Mesothelial cell of epicardium (in vitro differentiated cells): ENCODE measurements at regions not wholly inside any gene's neighbourhood (a gene's known extent, or its start where the extent isn't known, plus 50 kb on each side); places are given as distances from the start of the nearest gene placed in this dataset.

Source experiments
- DNase-seq, 2 experiments: peaks; one replicate each; pipeline ENCODE4 v3.0.0; 2021; ENCODE audit warnings: low spot score in 2 of 2; ENCODE audit not compliant: unreplicated experiment in 2 of 2
- H3K27ac Mint-ChIP-seq: 2 replicates; pipeline ENCODE4 v1.8.0; 2021; ENCODE audit warnings: mixed read lengths
- H3K27me3 Mint-ChIP-seq: 2 replicates; pipeline ENCODE4 v1.8.0; 2021; ENCODE audit warnings: low read depth, mixed read lengths
- H3K36me3 Mint-ChIP-seq: 2 replicates; pipeline ENCODE4 v1.8.0; 2021; ENCODE audit warnings: mixed read lengths
- H3K4me1 Mint-ChIP-seq: 2 replicates; pipeline ENCODE4 v1.8.0; 2021; ENCODE audit warnings: mixed read lengths
- H3K4me3 Mint-ChIP-seq: 2 replicates; pipeline ENCODE4 v1.8.0; 2021; ENCODE audit warnings: mild to moderate bottlenecking, moderate library complexity, mixed read lengths
- H3K9me3 Mint-ChIP-seq: 2 replicates; pipeline ENCODE4 v1.8.0; 2021; ENCODE audit warnings: mixed read lengths
- CTCF ChIP-seq: fragments of 200-600 bp; sonication (generic); IDR thresholded peaks from one replicate; pipeline ENCODE4 v1.5.0; 2021; ENCODE audit warnings: antibody characterized with exemption; ENCODE audit not compliant: unreplicated experiment

DNA sequence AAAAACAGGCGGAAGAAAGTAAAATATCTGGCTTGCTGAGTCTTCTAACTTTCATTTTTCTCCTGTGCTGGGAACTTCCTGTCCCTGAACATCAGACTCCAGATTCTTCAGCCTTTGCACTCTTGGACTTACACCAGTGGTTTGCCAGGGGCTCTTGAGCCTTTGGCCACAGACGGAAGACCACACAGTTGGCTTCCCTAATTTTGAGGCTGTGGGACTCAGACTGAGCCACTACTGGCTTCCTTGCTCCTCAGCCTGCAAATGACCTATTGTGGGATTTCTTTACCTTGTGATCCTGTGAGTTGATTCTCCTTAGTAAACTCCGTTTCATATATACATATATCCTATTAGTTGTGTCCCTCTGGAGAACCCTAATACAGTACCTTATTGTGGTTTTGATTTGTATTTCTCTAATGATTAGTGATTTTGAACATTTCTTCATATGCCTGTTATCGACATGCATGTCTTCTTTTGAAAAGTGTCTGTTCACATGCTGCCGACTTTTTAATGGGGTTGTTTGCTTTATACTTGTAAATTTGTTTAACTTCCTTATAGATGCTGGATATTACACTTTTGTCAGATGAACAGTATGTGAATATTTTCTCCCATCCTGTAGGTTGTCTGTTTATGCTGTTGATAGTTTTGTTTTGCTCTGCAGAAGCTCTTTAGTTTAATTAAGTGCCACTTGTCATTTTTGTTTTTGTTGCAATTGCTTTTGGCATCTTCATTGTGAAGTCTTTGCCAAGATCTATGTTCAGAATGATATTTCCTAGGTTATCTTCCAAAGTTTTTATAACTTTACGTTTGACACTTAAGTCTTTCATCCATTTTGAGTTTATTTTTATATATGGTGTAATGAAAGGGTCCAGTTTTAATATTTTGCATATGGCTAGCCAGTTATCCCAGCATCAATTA, 348.8 kb upstream of the SETBP1 start:
- peaks cover 46% of the 10 kb centered on the region for H3K9me3 Mint-ChIP-seq
- no peak for TF ChIP-seq CTCF
- H3K4me1 Mint-ChIP-seq: no peaks in the 10 kb centered on the region
- H3K36me3 Mint-ChIP-seq: peaks cover 5% of the 10 kb centered on the region
- H3K4me3 Mint-ChIP-seq: no peak overlapping the region
- H3K27ac Mint-ChIP-seq: no peak overlapping the region
- H3K27me3 Mint-ChIP-seq: no peaks in the 10 kb centered on the region
- DNase-seq: no peak

- DNase-seq: no peak
Measured at GRCh38 chr18:44341759-44342158, 338.9 kb upstream of the SETBP1 start.

GRCh38 chr18:44342162-44342561, 338.5 kb upstream of the SETBP1 start:
- no peak for TF ChIP-seq CTCF
- Mint-ChIP-seq H3K4me3 (no peak overlapping the region), H3K4me1 (peaks cover 4% of the 10 kb centered on the region), H3K36me3 (peaks cover 6% of the 10 kb centered on the region), H3K27me3 (no peaks in the 10 kb centered on the region), H3K27ac (no peak overlapping the region), H3K9me3 (peaks cover 36% of the 10 kb centered on the region)
- no peak for DNase-seq

More at GRCh38 chr18:44341759-44342158, 338.9 kb upstream of the SETBP1 start:
- Mint-ChIP-seq H3K27me3 (no peaks in the 10 kb centered on the region), H3K36me3 (peaks cover 7% of the 10 kb centered on the region), H3K9me3 (peaks cover 40% of the 10 kb centered on the region), H3K27ac (no peak overlapping the region), H3K4me3 (no peak overlapping the region), H3K4me1 (peaks cover 4% of the 10 kb centered on the region)
- TF ChIP-seq CTCF: no peak

DNA sequence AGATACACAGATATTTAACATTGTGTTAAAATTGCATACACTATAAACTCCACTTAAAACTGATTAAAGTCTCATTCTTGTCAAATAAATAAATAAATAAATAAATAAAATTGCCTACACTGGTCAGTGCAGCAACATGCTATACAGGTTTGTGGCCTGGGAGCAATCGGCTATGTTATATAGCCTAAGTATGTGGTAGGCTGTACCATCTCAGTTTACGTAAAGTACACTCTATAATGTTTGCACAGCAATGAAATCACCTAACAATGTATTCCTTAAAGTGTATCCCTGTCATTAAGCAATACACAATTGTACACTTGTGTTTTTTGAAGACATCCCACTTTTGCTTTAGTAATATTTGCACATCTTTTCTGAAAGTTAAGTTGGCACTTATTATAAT, 337.7 kb upstream of the SETBP1 start:
- H3K4me3 Mint-ChIP-seq: no peak overlapping the region
- no peak overlapping the region for H3K27ac Mint-ChIP-seq
- H3K36me3 Mint-ChIP-seq: peaks cover 6% of the 10 kb centered on the region

DNA sequence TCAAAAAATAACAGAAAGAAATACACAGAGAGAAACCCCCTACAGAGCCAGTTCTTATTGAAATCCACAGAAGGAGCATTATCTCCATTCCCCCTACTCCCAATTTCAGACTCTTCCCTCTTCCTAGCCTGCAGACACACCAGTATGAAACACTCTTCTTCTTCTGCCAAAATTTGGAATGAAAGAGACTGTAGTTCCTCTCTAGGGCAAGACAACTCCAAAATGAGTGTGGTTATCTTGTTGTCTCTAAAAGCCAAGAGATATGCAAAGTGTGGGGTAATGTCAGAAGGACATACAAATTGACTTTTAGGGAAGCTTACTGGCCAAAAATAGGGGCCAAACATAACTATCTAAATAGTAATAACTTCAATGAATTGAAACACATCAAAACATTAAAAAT, 337.1 kb upstream of the SETBP1 start:
- peaks cover under 1% of the 10 kb centered on the region for H3K36me3 Mint-ChIP-seq
- no peak overlapping the region for H3K27ac Mint-ChIP-seq
- no peak for TF ChIP-seq CTCF
- no peak for DNase-seq
- peaks cover 23% of the 10 kb centered on the region for H3K9me3 Mint-ChIP-seq
- peaks cover 4% of the 10 kb centered on the region for H3K4me1 Mint-ChIP-seq
- no peak overlapping the region for H3K4me3 Mint-ChIP-seq
- H3K27me3 Mint-ChIP-seq: no peaks in the 10 kb centered on the region

More for the DNA sequence above, 337.7 kb upstream of the SETBP1 start:
- Mint-ChIP-seq H3K4me1 (peaks cover 4% of the 10 kb centered on the region), H3K27me3 (no peaks in the 10 kb centered on the region), H3K9me3 (peaks cover 29% of the 10 kb centered on the region)
- TF ChIP-seq CTCF: no peak
- DNase-seq: no peak
